ENCODE measurements at regions not wholly inside any gene's neighbourhood (a gene's known extent, or its start where the extent isn't known, plus 50 kb on each side); places are given as distances from the start of the nearest gene placed in this dataset.

DNA sequence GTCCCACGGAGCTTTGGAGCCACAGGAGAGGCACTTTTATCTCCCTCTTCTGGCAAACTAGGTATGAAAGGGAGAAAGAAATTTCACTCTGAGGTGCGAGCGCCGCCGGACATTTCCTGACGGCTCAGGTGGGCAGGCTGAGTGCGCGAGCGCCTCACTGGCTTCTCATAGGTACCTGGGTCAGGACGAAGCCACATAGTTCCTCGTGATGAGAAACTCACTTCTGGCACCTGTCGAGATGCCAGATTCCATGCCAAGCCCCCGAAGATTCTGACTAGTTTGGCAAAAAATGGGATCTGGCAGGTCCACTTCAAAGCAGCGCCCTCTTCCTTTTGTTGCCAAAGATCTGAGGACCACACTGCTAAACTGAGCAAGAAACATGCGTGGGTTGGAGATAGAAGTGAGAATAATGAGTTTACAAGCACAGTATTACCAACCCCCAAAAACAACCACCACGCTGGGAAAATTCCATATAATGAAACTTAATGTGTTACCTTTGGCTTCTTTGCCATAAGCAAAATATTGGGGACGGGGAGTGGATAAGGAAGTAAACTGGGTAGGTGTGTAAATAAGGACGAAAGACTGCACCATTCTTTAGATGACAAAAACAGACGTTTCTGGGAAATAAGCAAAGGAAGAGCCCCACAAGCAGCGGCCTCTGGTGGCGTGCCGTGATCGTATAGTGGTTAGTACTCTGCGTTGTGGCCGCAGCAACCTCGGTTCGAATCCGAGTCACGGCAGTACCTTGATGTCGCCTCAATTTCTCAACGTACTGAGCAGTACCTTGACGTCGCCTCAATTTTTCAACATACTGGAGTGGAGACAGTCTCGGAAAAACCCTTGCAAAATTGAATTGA, 89.8 kb upstream of the PRSS16 start:
- POLR2A ChIA-PET = interaction anchor here (0.8 kb wide), 1 partner anchor 24 kb away, joined by 7 read pairs; no protein-coding TSS in a partner anchor
- H3K36me3 ChIP-seq (ENCODE audit: control insufficient read depth, insufficient read depth, low read length) = no peaks in the 10 kb centered on the region
- in situ Hi-C loops (cut with HindIII; ENCODE audit: low pct_unique_long_range_greater_than_20kb, low sequenced_read_pairs) (no loop called here), intact Hi-C loops (cut with micrococcal nuclease; ENCODE audit: unreplicated experiment) (no loop called here)
- no peaks in the 10 kb centered on the region for H3K9me3 ChIP-seq (ENCODE audit: control insufficient read depth, insufficient read depth, low read depth, low read length)
- no TSS peak for BruUV-seq (replicated peaks)
- TF ChIP-seq, protein P1, sequence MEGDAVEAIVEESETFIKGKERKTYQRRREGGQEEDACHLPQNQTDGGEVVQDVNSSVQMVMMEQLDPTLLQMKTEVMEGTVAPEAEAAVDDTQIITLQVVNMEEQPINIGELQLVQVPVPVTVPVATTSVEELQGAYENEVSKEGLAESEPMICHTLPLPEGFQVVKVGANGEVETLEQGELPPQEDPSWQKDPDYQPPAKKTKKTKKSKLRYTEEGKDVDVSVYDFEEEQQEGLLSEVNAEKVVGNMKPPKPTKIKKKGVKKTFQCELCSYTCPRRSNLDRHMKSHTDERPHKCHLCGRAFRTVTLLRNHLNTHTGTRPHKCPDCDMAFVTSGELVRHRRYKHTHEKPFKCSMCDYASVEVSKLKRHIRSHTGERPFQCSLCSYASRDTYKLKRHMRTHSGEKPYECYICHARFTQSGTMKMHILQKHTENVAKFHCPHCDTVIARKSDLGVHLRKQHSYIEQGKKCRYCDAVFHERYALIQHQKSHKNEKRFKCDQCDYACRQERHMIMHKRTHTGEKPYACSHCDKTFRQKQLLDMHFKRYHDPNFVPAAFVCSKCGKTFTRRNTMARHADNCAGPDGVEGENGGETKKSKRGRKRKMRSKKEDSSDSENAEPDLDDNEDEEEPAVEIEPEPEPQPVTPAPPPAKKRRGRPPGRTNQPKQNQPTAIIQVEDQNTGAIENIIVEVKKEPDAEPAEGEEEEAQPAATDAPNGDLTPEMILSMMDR (IDR thresholded peaks at IDR 0.05) = peak; percentile 76
- TF ChIP-seq POLR2AphosphoS5 (IDR thresholded peaks at IDR 0.05; ENCODE audit: low read depth, low read length) (peak; percentile 28; the same call in 1 of the 2 replicates), TCF7L2 (IDR thresholded peaks at IDR 0.05; ENCODE audit: low read depth, low read length) (peak; percentile 85)
- TF ChIP-seq, protein P2, sequence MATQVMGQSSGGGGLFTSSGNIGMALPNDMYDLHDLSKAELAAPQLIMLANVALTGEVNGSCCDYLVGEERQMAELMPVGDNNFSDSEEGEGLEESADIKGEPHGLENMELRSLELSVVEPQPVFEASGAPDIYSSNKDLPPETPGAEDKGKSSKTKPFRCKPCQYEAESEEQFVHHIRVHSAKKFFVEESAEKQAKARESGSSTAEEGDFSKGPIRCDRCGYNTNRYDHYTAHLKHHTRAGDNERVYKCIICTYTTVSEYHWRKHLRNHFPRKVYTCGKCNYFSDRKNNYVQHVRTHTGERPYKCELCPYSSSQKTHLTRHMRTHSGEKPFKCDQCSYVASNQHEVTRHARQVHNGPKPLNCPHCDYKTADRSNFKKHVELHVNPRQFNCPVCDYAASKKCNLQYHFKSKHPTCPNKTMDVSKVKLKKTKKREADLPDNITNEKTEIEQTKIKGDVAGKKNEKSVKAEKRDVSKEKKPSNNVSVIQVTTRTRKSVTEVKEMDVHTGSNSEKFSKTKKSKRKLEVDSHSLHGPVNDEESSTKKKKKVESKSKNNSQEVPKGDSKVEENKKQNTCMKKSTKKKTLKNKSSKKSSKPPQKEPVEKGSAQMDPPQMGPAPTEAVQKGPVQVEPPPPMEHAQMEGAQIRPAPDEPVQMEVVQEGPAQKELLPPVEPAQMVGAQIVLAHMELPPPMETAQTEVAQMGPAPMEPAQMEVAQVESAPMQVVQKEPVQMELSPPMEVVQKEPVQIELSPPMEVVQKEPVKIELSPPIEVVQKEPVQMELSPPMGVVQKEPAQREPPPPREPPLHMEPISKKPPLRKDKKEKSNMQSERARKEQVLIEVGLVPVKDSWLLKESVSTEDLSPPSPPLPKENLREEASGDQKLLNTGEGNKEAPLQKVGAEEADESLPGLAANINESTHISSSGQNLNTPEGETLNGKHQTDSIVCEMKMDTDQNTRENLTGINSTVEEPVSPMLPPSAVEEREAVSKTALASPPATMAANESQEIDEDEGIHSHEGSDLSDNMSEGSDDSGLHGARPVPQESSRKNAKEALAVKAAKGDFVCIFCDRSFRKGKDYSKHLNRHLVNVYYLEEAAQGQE (IDR thresholded peaks at IDR 0.05; ENCODE audit: insufficient read depth in 1 of 2, low read depth in 2 of 2, low read length in 1 of 2) = no peak
- H3K4me3 ChIP-seq (ENCODE audit: low read depth in 2 of 2, low read length in 2 of 2) = peak overlapping the region; percentile 51 to 95
- ATAC-seq = peak; percentile 91
- H3K27me3 ChIP-seq (ENCODE audit: control insufficient read depth, insufficient read depth, low read length) = no peaks in the 10 kb centered on the region
- peak; percentile 86 for DNase-seq (ENCODE audit: low read depth, low spot score)
- peaks cover 7% of the 10 kb centered on the region; the same call in 1 of the 2 replicates for H3K4me1 ChIP-seq (ENCODE audit: control insufficient read depth, insufficient read depth, low read length)
- H3K27ac ChIP-seq (ENCODE audit: low read length) = peak overlapping the region; percentile 18; the same call in 1 of the 2 replicates
- CTCF ChIA-PET = interaction anchor here (0.7 kb wide), 1 partner anchor 19 kb away, joined by 5 read pairs; a partner anchor contains a TSS

DNA sequence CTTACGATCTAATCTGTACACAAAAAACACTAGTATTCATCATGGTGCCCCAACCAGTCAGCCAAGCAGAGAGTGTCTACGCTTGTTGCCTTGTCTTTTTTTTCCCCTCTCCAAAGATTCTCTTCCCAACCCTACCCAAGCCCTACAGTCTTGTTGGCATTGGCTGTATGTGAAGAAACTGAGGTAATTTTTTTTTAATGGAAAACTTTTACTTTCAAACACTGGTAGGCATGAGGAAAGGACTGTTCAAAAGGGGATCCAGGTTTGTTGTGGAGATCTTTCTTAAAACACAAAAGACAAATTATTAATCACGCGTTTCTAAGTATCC, 89.2 kb upstream of the PRSS16 start:
- ChIA-PET CTCF (no interaction called here), POLR2A (no interaction called here)
- ATAC-seq = no peak
- BruUV-seq (replicated peaks) = no TSS peak
- no peak for DNase-seq (ENCODE audit: low read depth, low spot score)
- no peaks in the 10 kb centered on the region for H3K9me3 ChIP-seq (ENCODE audit: control insufficient read depth, insufficient read depth, low read depth, low read length)
- H3K27ac ChIP-seq (ENCODE audit: low read length) = 0 out of 2 replicates have a peak overlapping the region, but pooled peaks have one; percentile 1
- intact Hi-C loops (cut with micrococcal nuclease; ENCODE audit: unreplicated experiment) = no loop called here
- in situ Hi-C loops (cut with HindIII; ENCODE audit: low pct_unique_long_range_greater_than_20kb, low sequenced_read_pairs) = no loop called here
- no peaks in the 10 kb centered on the region for H3K36me3 ChIP-seq (ENCODE audit: control insufficient read depth, insufficient read depth, low read length)
- H3K4me1 ChIP-seq (ENCODE audit: control insufficient read depth, insufficient read depth, low read length) = peaks cover 7% of the 10 kb centered on the region; the same call in 1 of the 2 replicates
- peak overlapping the region; percentile 51 to 95 for H3K4me3 ChIP-seq (ENCODE audit: low read depth in 2 of 2, low read length in 2 of 2)
- TF ChIP-seq, protein P2 (IDR thresholded peaks at IDR 0.05; ENCODE audit: insufficient read depth in 1 of 2, low read depth in 2 of 2, low read length in 1 of 2) = no peak
- TF ChIP-seq POLR2AphosphoS5 (IDR thresholded peaks at IDR 0.05; ENCODE audit: low read depth, low read length) = no peak
- TF ChIP-seq, protein P1 (IDR thresholded peaks at IDR 0.05) = 0 out of 2 replicates have a peak, but pooled peaks have one; percentile 2
- no peaks in the 10 kb centered on the region for H3K27me3 ChIP-seq (ENCODE audit: control insufficient read depth, insufficient read depth, low read length)

Data from Panc1 (cell line).